Activated CD4-positive, alpha-beta T cell treated with anti-CD3 and anti-CD28 coated beads, Interleukin-2, amount 50 U/mL, for 24 hours (primary cell): ENCODE measurements at regions not wholly inside any gene's neighbourhood (a gene's known extent, or its start where the extent isn't known, plus 50 kb on each side); places are given as distances from the start of the nearest gene placed in this dataset.

Source experiments
- DNase-seq, 2 donors: peaks; one replicate each; pipeline ENCODE4 v3.0.0-alpha.2; 2020; ENCODE audit warnings: low read depth in 1 of 2, low spot score in 1 of 2

DNA sequence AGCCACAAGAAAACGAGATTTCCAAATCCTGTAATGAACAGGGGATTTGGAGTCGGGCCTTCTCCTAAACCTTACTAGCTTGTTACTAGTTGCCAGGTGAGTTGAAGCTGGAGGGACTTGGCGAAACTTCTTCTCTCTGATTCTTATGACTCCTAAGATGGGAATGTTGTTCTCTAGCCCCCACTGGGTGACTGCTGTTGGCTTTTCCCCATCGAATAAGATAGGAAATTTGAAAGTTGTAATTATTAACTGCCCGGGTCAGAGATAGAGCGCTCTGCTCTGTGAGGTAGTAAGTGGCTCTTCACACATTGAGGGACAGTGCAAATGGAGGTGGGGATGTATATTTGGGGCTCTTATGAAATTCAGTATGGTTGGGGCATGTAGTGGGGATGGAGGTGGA, 111.2 kb upstream of the MBNL2 start:
- no peak for DNase-seq

DNA sequence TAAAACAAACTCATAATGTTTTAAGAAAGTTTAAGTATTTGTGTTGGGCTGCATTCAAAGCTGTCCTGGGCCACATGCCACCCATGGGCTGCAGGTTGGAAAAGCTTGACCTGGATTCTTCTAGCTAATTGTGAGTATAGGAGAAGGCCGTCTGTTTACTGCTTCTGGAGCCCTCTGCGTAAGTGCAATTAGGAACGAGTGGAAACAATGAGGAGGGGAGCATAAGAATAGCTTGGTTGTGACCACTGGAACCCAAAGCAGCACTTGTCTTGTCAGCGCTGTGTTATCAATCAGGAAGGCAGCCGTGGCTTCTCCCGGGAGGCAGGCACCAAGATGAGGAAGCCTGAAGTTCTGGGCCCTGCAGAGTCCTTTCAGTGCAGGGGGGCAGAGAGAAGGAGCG, 110.4 kb upstream of the MBNL2 start:
- no peak for DNase-seq

- DNase-seq: no peak
Observed at GRCh38 chr13:97112446-97113152, 109.5 kb upstream of the MBNL2 start.

DNA sequence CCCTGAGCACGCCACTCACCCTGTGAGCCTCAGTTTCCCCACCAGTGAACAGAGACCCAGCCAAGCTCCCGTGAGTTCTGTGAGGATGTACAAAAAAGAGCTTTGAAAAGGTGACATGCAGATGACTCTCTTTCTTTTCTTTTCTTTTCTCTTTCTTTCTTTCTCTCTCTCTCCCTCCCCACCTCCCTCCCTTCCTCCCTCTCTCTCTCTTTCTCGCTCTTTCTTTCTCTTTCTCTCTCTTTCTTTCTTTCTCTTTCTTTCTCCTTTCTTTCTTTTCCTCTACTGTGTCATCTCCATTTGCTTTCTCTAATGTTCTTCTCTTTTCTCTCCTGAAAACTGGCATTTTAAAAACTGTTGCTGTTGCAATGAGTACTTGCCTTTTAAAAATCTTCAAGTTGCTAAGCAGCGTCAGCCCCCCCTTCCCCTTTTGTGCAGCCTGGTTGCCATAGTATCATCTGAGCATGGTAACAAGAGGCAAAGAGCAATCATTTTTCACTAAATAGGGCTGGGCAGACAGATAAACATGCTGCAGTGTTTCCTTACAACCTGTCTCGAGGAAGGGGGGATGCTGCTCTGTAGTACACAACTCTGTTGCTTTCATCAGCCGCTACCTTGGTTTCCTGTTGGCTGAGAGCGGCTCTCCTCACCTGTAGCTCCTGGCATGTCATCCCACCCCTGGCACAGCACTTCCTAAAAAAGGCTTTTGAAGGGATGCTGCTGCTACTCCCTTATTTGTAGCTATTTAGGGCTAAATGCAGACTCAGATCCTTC, 108.7 kb upstream of the MBNL2 start:
- no peak for DNase-seq

DNA sequence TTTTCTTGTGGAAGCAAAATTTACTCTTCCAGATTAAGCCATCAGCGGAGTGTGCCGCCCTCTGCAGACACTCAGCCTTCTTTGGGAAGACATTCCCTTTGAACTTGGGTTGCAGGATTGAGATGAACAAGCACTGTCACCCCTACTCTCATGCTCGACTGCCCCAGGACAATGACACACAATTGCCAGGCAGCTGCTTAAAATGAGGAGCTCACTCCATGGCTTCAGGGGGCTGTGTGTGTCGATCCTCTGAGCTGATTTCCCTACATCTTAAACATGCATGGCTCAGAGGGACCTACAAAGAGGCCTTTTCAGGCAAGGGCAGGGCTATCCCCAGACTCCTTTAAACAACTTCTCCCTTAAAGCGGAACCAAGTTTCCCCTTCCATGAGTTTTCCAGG, 107.5 kb upstream of the MBNL2 start:
- no peak for DNase-seq

- DNase-seq: no peak
Observed at GRCh38 chr13:97116754-97117153, 105.4 kb upstream of the MBNL2 start.

- no peak for DNase-seq
Observed at GRCh38 chr13:97117388-97117910, 104.7 kb upstream of the MBNL2 start.

DNA sequence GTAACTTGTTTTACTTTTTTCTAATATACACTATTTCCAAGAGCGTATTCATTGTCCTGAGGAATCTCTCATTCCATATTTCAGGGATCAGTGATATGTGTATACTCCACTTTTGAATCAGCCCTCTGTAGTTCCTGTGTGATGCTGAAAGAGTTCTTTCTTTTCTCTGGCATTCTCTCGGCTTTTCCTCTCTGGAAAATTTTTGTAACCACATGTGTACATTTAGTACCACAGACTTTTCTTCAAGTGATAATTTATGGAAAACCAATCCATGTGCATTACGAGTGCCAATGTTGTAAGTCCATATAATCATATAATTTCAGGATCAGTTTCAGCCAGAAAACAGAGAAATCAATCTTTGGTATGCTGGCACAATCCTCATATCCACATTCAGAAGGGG, 102.2 kb upstream of the MBNL2 start:
- DNase-seq: no peak

DNA sequence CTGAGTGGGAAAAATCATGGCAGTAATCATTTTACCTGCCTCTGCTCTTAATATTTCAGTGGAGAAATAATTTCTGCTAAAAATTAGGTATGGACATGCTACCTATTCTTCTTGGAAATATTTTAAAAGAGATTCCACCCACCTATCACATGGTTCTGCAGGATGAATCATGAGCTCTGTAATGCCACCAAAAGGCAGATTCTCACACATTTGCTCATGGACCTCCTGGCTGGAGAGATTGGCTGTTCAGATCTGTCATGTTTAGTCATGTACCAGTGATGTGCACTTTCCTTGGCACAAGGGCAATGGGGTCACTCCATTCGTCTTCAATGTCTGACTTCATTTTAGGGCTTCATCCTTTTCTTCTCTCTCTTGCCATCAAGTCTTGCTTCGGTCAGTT, 101.8 kb upstream of the MBNL2 start:
- DNase-seq: no peak

GRCh38 chr13:97120976-97121375, 101.2 kb upstream of the MBNL2 start:
- no peak for DNase-seq

GRCh38 chr13:97121894-97122293, 100.2 kb upstream of the MBNL2 start:
- no peak for DNase-seq

DNA sequence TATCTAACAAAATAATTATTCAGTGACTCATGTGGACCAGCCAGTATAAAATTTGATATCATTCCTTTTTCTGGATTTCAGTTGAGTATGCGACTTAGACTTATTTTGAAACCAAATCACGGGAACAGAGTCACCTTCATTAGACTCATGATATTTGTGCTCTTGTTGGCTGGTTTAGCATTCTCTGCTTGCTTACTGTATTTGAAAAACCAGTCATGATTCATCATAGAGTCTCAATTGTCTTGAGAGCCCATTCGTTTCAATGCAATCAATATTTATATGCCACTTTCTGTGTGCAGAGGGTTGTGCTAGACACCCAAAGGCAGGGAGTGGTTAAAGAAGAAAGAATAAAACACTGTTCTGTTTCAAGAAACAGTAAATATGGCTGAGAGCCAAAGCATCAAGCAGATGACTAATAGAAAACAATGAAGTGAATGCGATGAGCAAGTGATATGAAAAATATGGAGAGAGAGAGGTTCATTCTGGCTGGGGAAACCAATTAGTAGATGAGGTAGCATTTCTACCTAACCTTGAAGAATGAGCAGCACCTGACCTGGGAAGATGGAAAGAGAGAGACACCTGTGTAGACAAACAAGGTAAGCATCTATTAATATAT, 99.6 kb upstream of the MBNL2 start:
- DNase-seq: no peak

GRCh38 chr13:97124206-97124605, 97.9 kb upstream of the MBNL2 start:
- no peak for DNase-seq

GRCh38 chr13:97124915-97125809, 97.0 kb upstream of the MBNL2 start:
- DNase-seq: no peak

- DNase-seq: no peak
Observed at GRCh38 chr13:97125810-97126738, 96.1 kb upstream of the MBNL2 start.

- DNase-seq: no peak
Observed at GRCh38 chr13:97127842-97128241, 94.3 kb upstream of the MBNL2 start.

DNA sequence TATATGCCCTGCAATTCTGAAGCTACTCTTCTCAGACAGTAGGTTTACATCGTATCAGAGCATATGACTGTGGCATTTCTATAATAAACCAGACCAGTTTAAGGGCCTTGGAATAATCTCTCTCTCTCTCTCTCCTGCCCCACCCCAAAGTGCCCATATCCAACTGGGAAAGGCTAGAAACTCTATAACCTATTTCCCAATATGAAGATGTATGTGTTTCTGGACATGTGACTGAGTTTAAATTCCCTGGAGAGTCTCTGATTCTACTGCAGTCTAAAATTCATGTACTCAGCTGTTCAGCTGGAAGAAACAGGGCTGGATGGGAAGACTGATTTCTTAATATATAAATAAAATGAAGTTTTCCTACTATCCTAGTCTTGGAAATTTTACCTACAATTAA, 91.9 kb upstream of the MBNL2 start:
- no peak for DNase-seq

- no peak for DNase-seq
Observed at GRCh38 chr13:97131447-97131846, 90.7 kb upstream of the MBNL2 start.

GRCh38 chr13:97133554-97133953, 88.6 kb upstream of the MBNL2 start:
- no peak for DNase-seq

DNA sequence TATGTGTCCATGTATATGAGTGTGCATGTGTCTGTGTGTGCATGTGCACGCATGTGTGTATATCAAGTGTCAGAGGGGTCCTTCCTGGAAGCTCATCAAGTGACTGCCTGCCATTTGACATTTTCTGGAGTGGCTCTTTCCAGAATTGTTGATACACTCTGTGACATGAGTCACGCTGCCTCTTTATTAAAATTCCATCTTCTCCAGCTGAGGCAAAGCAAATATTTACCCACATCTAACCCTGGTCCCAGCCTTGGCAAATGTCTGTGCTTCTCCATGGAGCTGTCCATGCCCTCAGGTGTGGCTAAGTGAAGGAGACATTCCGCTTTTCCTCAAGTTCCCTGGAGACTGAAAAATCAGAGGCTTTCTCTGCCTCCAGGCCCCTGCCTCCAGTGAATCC, 88.2 kb upstream of the MBNL2 start:
- DNase-seq: no peak
